K562 (cell line): ENCODE measurements at regions not wholly inside any gene's neighbourhood (a gene's known extent, or its start where the extent isn't known, plus 50 kb on each side); places are given as distances from the start of the nearest gene placed in this dataset.

Experiments used
- ATAC-seq: fragments of 200-7000 bp; cut with Tn5 transposase; 3 replicates; pipeline ENCODE4 v1.9.1; 2020; ENCODE audit warnings: moderate library complexity
- BruUV-seq: library from RNA; stranded (reverse); fragments of 400-500 nt; replicated peaks from 2 replicates; lab custom pipeline; 2021; lab: Mats Ljungman, UMichigan
- CTCF ChIA-PET: fragments of 300-600 bp; formaldehyde crosslinking; extraction: SDS; loops from one replicate; lab custom pipeline; 2021; ENCODE audit warnings: low intra/inter-chr PET ratio; lab: Yijun Ruan, JAX
- POLR2A ChIA-PET: fragments of 300-600, 350-650 bp; sonication (Branson Sonifier 250); formaldehyde crosslinking; extraction: SDS; loops from one replicate; lab custom pipeline; 2021; ENCODE audit warnings: antibody characterized with exemption, inconsistent platforms; lab: Yijun Ruan, JAX
- DNase-seq, 4 experiments: peaks; one replicate each; pipeline versions ENCODE4 v3.0.0 to v3.0.0-alpha.2; 2011 to 2018; ENCODE audit warnings: low spot score in 3 of 4, mixed read lengths in 3 of 4; ENCODE audit errors: extremely low read depth in 1 of 4
- FAIRE-seq: peaks from 2 replicates; lab custom pipeline; 2011; peaks lifted over from hg19 to GRCh38; lab: Jason Lieb, UNC
- H2AFZ ChIP-seq: 2 replicates; pipeline ENCODE4 v1.6.0; 2011; ENCODE audit warnings: low read depth, low read length, control low read depth, inconsistent platforms
- H3K27ac ChIP-seq: fragments of 200-600 bp; 3 replicates; pipeline ENCODE4 v1.8.0; 2011; ENCODE audit warnings: low read depth, mild to moderate bottlenecking, control low read depth, inconsistent platforms, low read length, moderate library complexity, mixed read lengths; ENCODE audit errors: extremely low read depth
- H3K27me3 ChIP-seq, 2 experiments: fragments of 300-600 bp in 1 of 2; 2 replicates in 1 of 2; 3 replicates in 1 of 2; pipeline versions ENCODE4 v1.6.0 to v1.8.0; 2011; ENCODE audit warnings: inconsistent platforms in 2 of 2, low read length in 2 of 2, mild to moderate bottlenecking in 1 of 2, mixed read lengths in 1 of 2, moderate library complexity in 1 of 2; ENCODE audit not compliant: control insufficient read depth in 2 of 2, insufficient read depth in 2 of 2
- H3K36me3 ChIP-seq: fragments of 300-600 bp; 3 replicates; pipeline ENCODE4 v1.8.0; 2011; ENCODE audit warnings: mild to moderate bottlenecking, low read length, inconsistent platforms; ENCODE audit not compliant: control insufficient read depth, insufficient read depth
- H3K4me1 ChIP-seq, 2 experiments: fragments of 200-600 bp in 1 of 2; replicated peaks in 1 of 2; 2 replicates in 1 of 2; 3 replicates in 1 of 2; pipeline versions ENCODE4 v1.5.1 to v1.8.0; 2011; ENCODE audit warnings: inconsistent platforms in 2 of 2, low read length in 2 of 2, mild to moderate bottlenecking in 1 of 2, mixed read lengths in 1 of 2, moderate library complexity in 1 of 2; ENCODE audit not compliant: control insufficient read depth in 2 of 2, insufficient read depth in 2 of 2
- H3K4me2 ChIP-seq: 2 replicates; pipeline ENCODE4 v1.6.1; 2011; ENCODE audit warnings: low read length, control low read depth, inconsistent platforms, mixed read lengths; ENCODE audit not compliant: insufficient read depth
- H3K4me3 ChIP-seq: fragments of 200-600 bp; sonication (generic), shearing (Covaris generic); 2 replicates; pipeline ENCODE4 v1.5.1; 2016; ENCODE audit warnings: control low read depth, inconsistent platforms
- H3K79me2 ChIP-seq: fragments of 200-600 bp; 3 replicates; pipeline ENCODE4 v1.8.0; 2011; ENCODE audit warnings: low read length, inconsistent platforms; ENCODE audit not compliant: control insufficient read depth, insufficient read depth
- H3K9ac ChIP-seq, 2 experiments: 2 replicates each; pipeline versions ENCODE4 v1.6.0 to v1.6.1; 2011; ENCODE audit warnings: low read depth in 2 of 2, low read length in 2 of 2, control low read depth in 1 of 2, inconsistent platforms in 1 of 2, mild to moderate bottlenecking in 1 of 2, mixed read lengths in 1 of 2; ENCODE audit not compliant: insufficient read depth in 1 of 2
- H3K9me1 ChIP-seq: one replicate; pipeline ENCODE4 v1.6.0; 2011; ENCODE audit warnings: inconsistent platforms, mild to moderate bottlenecking, low read length, moderate library complexity; ENCODE audit not compliant: control insufficient read depth, insufficient read depth
- H3K9me3 ChIP-seq: replicated peaks from 2 replicates; pipeline ENCODE4 v1.5.1; 2011; ENCODE audit warnings: low read depth, low read length, inconsistent platforms; ENCODE audit not compliant: control insufficient read depth, insufficient read depth
- H4K20me1 ChIP-seq: replicated peaks from 2 replicates; pipeline ENCODE4 v1.6.1; 2011; ENCODE audit warnings: low read length, inconsistent platforms, mixed read lengths; ENCODE audit not compliant: control insufficient read depth, insufficient read depth
- CBFA2T3 ChIP-seq: fragments of 450-650 bp; IDR thresholded peaks from 2 replicates; pipeline ENCODE4 v1.6.1; 2017
- L3MBTL2 ChIP-seq: fragments of 450-650 bp; IDR thresholded peaks from 2 replicates; pipeline ENCODE4 v1.6.1; 2016; ENCODE audit warnings: mild to moderate bottlenecking, moderate library complexity
- RCOR1 ChIP-seq, 2 experiments: IDR thresholded peaks; 2 replicates each; pipeline ENCODE4 v1.6.1; 2012; ENCODE audit warnings: low read depth in 2 of 2, low read length in 2 of 2, borderline replicate concordance in 1 of 2, improper control_type of control experiment in 1 of 2
- WGBS: fragments of 100-300 bp; shearing (Covaris generic); methylation state at CpG from one replicate; pipeline ENCODE4 v1.1.6; 2016; ENCODE audit warnings: low coverage, mixed read lengths; ENCODE audit not compliant: insufficient coverage; ENCODE audit errors: missing lambda C conversion rate; 5-methylcytosine and 5-hydroxymethylcytosine counted together
- in situ Hi-C: fragments of 300-500 bp; cut with MboI; formaldehyde crosslinking; loops from 4 replicates; pipeline ENCODE4 v1.15.0; 2018; ENCODE audit warnings: inconsistent platforms, mixed read lengths
- intact Hi-C: fragments of 100-400 bp; cut with micrococcal nuclease; formaldehyde crosslinking; loops from 2 replicates; pipeline ENCODE4 v1.14.2; 2022
- TF ChIP-seq, protein P1 (sequence below): fragments of 250-450 bp; sonication (Bioruptor Pico); IDR thresholded peaks from 2 replicates; pipeline ENCODE4 v1.4.0; 2020
- TF ChIP-seq, protein P2 (sequence below): fragments of 250-450 bp; sonication (Bioruptor Pico); IDR thresholded peaks from 2 replicates; pipeline ENCODE4 v1.4.0; 2020; ENCODE audit warnings: borderline replicate concordance

DNA sequence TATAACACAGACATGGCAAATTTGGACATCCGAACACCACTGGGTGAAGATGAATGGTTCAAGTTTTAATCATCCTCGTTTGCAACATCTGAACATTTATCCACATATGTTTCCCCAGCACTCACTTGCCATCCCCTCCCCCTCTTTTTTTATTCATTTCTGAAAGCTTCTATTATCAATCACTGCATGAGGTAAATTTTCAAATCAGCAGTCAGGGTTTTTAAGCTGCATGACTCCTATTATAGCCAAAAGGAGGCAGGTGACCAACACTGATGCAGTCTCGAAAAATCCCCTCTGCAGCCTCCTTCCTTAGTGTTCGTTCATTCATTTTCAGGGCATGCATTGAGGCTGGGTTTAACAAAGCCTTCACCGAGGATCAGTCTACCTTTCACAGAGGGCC, 530.8 kb upstream of the JARID2 start (continued):
- TF ChIP-seq, protein P1, sequence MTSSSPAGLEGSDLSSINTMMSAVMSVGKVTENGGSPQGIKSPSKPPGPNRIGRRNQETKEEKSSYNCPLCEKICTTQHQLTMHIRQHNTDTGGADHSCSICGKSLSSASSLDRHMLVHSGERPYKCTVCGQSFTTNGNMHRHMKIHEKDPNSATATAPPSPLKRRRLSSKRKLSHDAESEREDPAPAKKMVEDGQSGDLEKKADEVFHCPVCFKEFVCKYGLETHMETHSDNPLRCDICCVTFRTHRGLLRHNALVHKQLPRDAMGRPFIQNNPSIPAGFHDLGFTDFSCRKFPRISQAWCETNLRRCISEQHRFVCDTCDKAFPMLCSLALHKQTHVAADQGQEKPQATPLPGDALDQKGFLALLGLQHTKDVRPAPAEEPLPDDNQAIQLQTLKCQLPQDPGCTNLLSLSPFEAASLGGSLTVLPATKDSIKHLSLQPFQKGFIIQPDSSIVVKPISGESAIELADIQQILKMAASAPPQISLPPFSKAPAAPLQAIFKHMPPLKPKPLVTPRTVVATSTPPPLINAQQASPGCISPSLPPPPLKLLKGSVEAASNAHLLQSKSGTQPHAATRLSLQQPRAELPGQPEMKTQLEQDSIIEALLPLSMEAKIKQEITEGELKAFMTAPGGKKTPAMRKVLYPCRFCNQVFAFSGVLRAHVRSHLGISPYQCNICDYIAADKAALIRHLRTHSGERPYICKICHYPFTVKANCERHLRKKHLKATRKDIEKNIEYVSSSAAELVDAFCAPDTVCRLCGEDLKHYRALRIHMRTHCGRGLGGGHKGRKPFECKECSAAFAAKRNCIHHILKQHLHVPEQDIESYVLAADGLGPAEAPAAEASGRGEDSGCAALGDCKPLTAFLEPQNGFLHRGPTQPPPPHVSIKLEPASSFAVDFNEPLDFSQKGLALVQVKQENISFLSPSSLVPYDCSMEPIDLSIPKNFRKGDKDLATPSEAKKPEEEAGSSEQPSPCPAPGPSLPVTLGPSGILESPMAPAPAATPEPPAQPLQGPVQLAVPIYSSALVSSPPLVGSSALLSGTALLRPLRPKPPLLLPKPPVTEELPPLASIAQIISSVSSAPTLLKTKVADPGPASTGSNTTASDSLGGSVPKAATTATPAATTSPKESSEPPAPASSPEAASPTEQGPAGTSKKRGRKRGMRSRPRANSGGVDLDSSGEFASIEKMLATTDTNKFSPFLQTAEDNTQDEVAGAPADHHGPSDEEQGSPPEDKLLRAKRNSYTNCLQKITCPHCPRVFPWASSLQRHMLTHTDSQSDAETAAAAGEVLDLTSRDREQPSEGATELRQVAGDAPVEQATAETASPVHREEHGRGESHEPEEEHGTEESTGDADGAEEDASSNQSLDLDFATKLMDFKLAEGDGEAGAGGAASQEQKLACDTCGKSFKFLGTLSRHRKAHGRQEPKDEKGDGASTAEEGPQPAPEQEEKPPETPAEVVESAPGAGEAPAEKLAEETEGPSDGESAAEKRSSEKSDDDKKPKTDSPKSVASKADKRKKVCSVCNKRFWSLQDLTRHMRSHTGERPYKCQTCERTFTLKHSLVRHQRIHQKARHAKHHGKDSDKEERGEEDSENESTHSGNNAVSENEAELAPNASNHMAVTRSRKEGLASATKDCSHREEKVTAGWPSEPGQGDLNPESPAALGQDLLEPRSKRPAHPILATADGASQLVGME (CRISPR knock-in tag) = no peak

- Histone ChIP-seq H3K27ac (no peak overlapping the region), H3K4me1 (peaks cover 11 to 35% of the 10 kb centered on the region in 2 experiments; a peak in 4 of 5 replicates), H2AFZ (peak overlapping the region; percentile 32; the same call in 1 of the 2 replicates), H3K36me3 (no peaks in the 10 kb centered on the region), H3K9ac (no peak overlapping the region; a peak in 1 of 4 replicates), H3K79me2 (no peaks in the 10 kb centered on the region), H3K9me3 (no peaks in the 10 kb centered on the region), H4K20me1 (no peaks in the 10 kb centered on the region), H3K27me3 (no peaks in the 10 kb centered on the region), H3K9me1 (no peaks in the 10 kb centered on the region), H3K4me2 (no peak overlapping the region), H3K4me3 (no peak overlapping the region)
- POLR2A ChIA-PET = interaction anchor here (1.1 to 1.4 kb wide), 3 partner anchors 9 to 59 kb away, joined by 3 to 5 read pairs (median 4); no protein-coding TSS in a partner anchor
- DNase-seq (no peak), ATAC-seq (no peak), FAIRE-seq (no peak)
- intact Hi-C loops = no loop called here
- no peak for TF ChIP-seq CBFA2T3
- TF ChIP-seq L3MBTL2 = peak; percentile 35; the same call in 1 of the 2 replicates
- no peak for TF ChIP-seq RCOR1 (IDR thresholded peaks at IDR 0.05; ENCODE audit: borderline replicate concordance in 1 of 2, low read depth in 2 of 2, low read length in 2 of 2)
- TF ChIP-seq, protein P2, sequence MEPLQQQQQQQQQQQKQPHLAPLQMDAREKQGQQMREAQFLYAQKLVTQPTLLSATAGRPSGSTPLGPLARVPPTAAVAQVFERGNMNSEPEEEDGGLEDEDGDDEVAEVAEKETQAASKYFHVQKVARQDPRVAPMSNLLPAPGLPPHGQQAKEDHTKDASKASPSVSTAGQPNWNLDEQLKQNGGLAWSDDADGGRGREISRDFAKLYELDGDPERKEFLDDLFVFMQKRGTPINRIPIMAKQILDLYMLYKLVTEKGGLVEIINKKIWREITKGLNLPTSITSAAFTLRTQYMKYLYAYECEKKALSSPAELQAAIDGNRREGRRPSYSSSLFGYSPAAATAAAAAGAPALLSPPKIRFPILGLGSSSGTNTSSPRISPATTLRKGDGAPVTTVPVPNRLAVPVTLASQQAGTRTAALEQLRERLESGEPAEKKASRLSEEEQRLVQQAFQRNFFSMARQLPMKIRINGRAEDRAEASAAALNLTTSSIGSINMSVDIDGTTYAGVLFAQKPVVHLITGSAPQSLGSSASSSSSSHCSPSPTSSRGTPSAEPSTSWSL = no peak
- 75% methylated on average over 9 of the region's 9 CpGs for WGBS
- no TSS peak for BruUV-seq
- CTCF ChIA-PET = no interaction called here
- in situ Hi-C loops = no loop called here
Measured at GRCh38 chr6:14716499-14717146, 529.2 kb upstream of the JARID2 start.
